HepG2 (cell line): ENCODE measurements at regions not wholly inside any gene's neighbourhood (a gene's known extent, or its start where the extent isn't known, plus 50 kb on each side); places are given as distances from the start of the nearest gene placed in this dataset.

Source experiments
- ATAC-seq: fragments of 200-7000 bp; cut with Tn5 transposase; 3 replicates; pipeline ENCODE4 v1.9.1; 2020; ENCODE audit warnings: mild to moderate bottlenecking, moderate library complexity
- BruUV-seq: library from RNA; stranded (reverse); fragments of 400-500 nt; replicated peaks from 2 replicates; lab custom pipeline; 2021; lab: Mats Ljungman, UMichigan
- CTCF ChIA-PET: fragments of 300-600 bp; formaldehyde crosslinking; extraction: SDS; loops from one replicate; lab custom pipeline; 2021; ENCODE audit warnings: low total read pairs, inconsistent platforms, low intra/inter-chr PET ratio; lab: Yijun Ruan, JAX
- POLR2A ChIA-PET: fragments of 350-600 bp; sonication (Branson Sonifier 250); formaldehyde crosslinking; loops from one replicate; lab custom pipeline; 2020; ENCODE audit warnings: antibody characterized with exemption, inconsistent platforms; lab: Yijun Ruan, JAX
- DNase-seq: peaks from one replicate; pipeline ENCODE4 v3.0.0-alpha.2; 2015; ENCODE audit warnings: low spot score
- FAIRE-seq: peaks from 3 replicates; lab custom pipeline; 2011; peaks lifted over from hg19 to GRCh38; lab: Jason Lieb, UNC
- H2AFZ ChIP-seq: one replicate; pipeline ENCODE4 v1.6.1; 2011; ENCODE audit warnings: low read length, inconsistent platforms
- H3K27ac ChIP-seq: fragments of 300-600 bp; 3 replicates; pipeline ENCODE4 v1.8.0; 2011; ENCODE audit warnings: mixed run types, mild to moderate bottlenecking, mixed read lengths, low read length, inconsistent platforms; ENCODE audit not compliant: insufficient read depth; ENCODE audit errors: extremely low read length
- H3K27me3 ChIP-seq, 2 experiments: fragments of 200-600 bp in 1 of 2; 2 replicates in 1 of 2; 3 replicates in 1 of 2; pipeline versions ENCODE4 v1.6.0 to v1.8.0; 2011; ENCODE audit warnings: low read length in 2 of 2, mild to moderate bottlenecking in 2 of 2, moderate library complexity in 2 of 2, inconsistent platforms in 1 of 2; ENCODE audit not compliant: insufficient read depth in 2 of 2, control insufficient read depth in 1 of 2
- H3K36me3 ChIP-seq, 2 experiments: fragments of 200-600 bp in 1 of 2; replicated peaks in 1 of 2; 2 replicates in 1 of 2; 3 replicates in 1 of 2; pipeline versions ENCODE4 v1.5.1 to v1.8.0; 2011; ENCODE audit warnings: low read length in 2 of 2, inconsistent platforms in 1 of 2; ENCODE audit not compliant: insufficient read depth in 2 of 2, control insufficient read depth in 1 of 2
- H3K4me1 ChIP-seq: 2 replicates; pipeline ENCODE4 v1.5.1; 2012; ENCODE audit warnings: low read length, inconsistent platforms; ENCODE audit not compliant: insufficient read depth
- H3K4me2 ChIP-seq: 2 replicates; pipeline ENCODE4 v1.6.0; 2011; ENCODE audit warnings: low read depth, low read length, inconsistent platforms
- H3K4me3 ChIP-seq, 3 experiments: fragments of 200-600 bp in 1 of 3; sonication (generic), shearing (Covaris generic) in 1 of 3; replicated peaks in 1 of 3; 2 replicates each; pipeline ENCODE4 v1.5.1; 2011 to 2016; ENCODE audit warnings: low read length in 3 of 3, inconsistent platforms in 2 of 3, low read depth in 2 of 3, mild to moderate bottlenecking in 2 of 3, control low read depth in 1 of 3, mixed read lengths in 1 of 3; ENCODE audit not compliant: insufficient read depth in 1 of 3
- H3K79me2 ChIP-seq: one replicate; pipeline ENCODE4 v1.6.1; 2011; ENCODE audit warnings: low read length, inconsistent platforms; ENCODE audit not compliant: insufficient read depth
- H3K9ac ChIP-seq: 2 replicates; pipeline ENCODE4 v1.6.0; 2011; ENCODE audit warnings: mild to moderate bottlenecking, low read depth, low read length, inconsistent platforms; ENCODE audit not compliant: insufficient read depth
- H3K9me3 ChIP-seq: 2 replicates; pipeline ENCODE4 v1.5.1; 2012; ENCODE audit warnings: mild to moderate bottlenecking, low read length
- H4K20me1 ChIP-seq: 2 replicates; pipeline ENCODE4 v1.6.0; 2011; ENCODE audit warnings: inconsistent platforms, mild to moderate bottlenecking, low read length, moderate library complexity; ENCODE audit not compliant: insufficient read depth
- JDP2 ChIP-seq: sonication (generic); formaldehyde crosslinking; IDR thresholded peaks from 2 replicates; pipeline ENCODE4 v1.8.1; 2022; ENCODE audit warnings: missing genetic modification reagents, borderline replicate concordance
- NONO ChIP-seq, 2 experiments: fragments of 450-650 bp in 1 of 2; sonication (generic) in 1 of 2; formaldehyde crosslinking in 1 of 2; IDR thresholded peaks in 1 of 2; conservative IDR thresholded peaks in 1 of 2; 2 replicates each; pipeline versions ENCODE4 v1.6.1 to v1.8.0; 2017 to 2022; ENCODE audit warnings: mild to moderate bottlenecking in 1 of 2, missing genetic modification reagents in 1 of 2, moderate library complexity in 1 of 2
- ZNF746 ChIP-seq: sonication (generic); formaldehyde crosslinking; IDR thresholded peaks from 2 replicates; pipeline ENCODE4 v1.8.0; 2022; ENCODE audit warnings: mild to moderate bottlenecking, missing genetic modification reagents
- ZUFSP ChIP-seq: sonication (generic); formaldehyde crosslinking; IDR thresholded peaks from 2 replicates; pipeline ENCODE4 v1.9.0; 2021; ENCODE audit warnings: missing genetic modification reagents, mild to moderate bottlenecking, borderline replicate concordance
- WGBS: methylation state at CpG from one replicate; pipeline ENCODE4 v1.1.6; 2017; ENCODE audit warnings: low lambda C conversion rate; 5-methylcytosine and 5-hydroxymethylcytosine counted together
- in situ Hi-C: cut with HindIII; loops from 2 replicates; pipeline ENCODE4 v1.10.0; 2017; ENCODE audit warnings: low pct_unique_long_range_greater_than_20kb; ENCODE audit not compliant: extremely low pct_ligation_motif_present
- intact Hi-C: fragments of 100-400 bp; cut with micrococcal nuclease; formaldehyde crosslinking; loops from one replicate; pipeline ENCODE4 v1.10.0; 2022; ENCODE audit not compliant: unreplicated experiment
- TF ChIP-seq, protein P1 (sequence below): sonication (generic); formaldehyde crosslinking; IDR thresholded peaks from 2 replicates; pipeline ENCODE4 v1.5.1; 2020; ENCODE audit warnings: mild to moderate bottlenecking, moderate library complexity, missing genetic modification reagents

DNA sequence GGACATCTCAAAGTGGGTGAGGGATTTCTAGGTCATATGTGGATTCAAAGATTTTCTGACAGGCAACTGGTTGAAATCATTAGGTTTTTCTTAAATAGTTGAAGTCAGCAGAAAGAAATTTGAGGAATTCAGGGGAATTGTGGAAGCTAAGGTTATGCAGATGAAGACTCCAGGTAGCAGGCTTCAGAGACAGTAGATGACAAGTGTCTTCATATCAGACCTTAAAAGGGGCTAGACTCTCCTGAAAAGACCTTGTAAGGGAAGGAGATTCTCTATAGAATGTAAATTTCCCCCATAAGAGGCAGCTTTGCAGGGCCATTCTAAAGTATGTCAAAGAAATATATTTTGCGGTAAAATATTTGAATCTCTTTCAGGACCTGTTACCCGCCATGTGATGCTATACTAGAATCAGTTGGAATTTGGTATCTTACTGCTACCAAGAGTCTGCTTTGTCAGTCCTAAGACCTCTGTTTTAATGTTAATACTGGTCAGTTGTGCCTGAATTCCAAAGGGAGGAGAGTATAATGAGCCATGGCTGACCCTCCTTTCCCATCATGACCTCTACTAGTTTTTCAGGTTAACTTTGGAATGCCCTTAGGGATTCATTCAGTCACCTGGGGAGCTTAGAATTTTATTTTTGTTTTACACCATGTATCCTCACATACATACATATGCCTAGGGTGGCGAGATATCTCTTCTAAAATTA, 1115.5 kb upstream of the SLC10A2 start:
- no peak for FAIRE-seq
- Histone ChIP-seq H3K4me2 (no peak overlapping the region), H3K4me3 (no peak overlapping the region), H3K27ac (no peak overlapping the region), H2AFZ (no peak overlapping the region), H4K20me1 (no peaks in the 10 kb centered on the region), H3K9me3 (peaks cover 49% of the 10 kb centered on the region), H3K79me2 (no peaks in the 10 kb centered on the region), H3K4me1 (no peaks in the 10 kb centered on the region), H3K9ac (no peak overlapping the region), H3K36me3 (no peaks in the 10 kb centered on the region), H3K27me3 (no peaks in the 10 kb centered on the region)
- ChIA-PET CTCF (no interaction called here), POLR2A (no interaction called here)
- no peak for DNase-seq
- ATAC-seq: no peak
- TF ChIP-seq, protein P1, sequence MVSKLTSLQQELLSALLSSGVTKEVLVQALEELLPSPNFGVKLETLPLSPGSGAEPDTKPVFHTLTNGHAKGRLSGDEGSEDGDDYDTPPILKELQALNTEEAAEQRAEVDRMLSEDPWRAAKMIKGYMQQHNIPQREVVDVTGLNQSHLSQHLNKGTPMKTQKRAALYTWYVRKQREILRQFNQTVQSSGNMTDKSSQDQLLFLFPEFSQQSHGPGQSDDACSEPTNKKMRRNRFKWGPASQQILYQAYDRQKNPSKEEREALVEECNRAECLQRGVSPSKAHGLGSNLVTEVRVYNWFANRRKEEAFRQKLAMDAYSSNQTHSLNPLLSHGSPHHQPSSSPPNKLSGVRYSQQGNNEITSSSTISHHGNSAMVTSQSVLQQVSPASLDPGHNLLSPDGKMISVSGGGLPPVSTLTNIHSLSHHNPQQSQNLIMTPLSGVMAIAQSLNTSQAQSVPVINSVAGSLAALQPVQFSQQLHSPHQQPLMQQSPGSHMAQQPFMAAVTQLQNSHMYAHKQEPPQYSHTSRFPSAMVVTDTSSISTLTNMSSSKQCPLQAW (CRISPR knock-in tag): no peak
- TF ChIP-seq JDP2 (CRISPR knock-in tag) (no peak), NONO (IDR thresholded peaks at IDR 0.05) (no peak), NONO (CRISPR knock-in tag; conservative IDR thresholded peaks at IDR 0.05) (no peak), ZUFSP (CRISPR knock-in tag) (no peak), ZNF746 (no peak)
- WGBS: 41% methylated on average over 3 of the region's 3 CpGs
- intact Hi-C loops (no loop called here), in situ Hi-C loops (no loop called here)
- no TSS peak for BruUV-seq
